HG03469 (cell line): ENCODE measurements at regions not wholly inside any gene's neighbourhood (a gene's known extent, or its start where the extent isn't known, plus 50 kb on each side); places are given as distances from the start of the nearest gene placed in this dataset.

Experiments
- ATAC-seq: cut with Tn5 transposase; IDR thresholded peaks from one replicate; pipeline ENCODE4 v1.9.1; 2021; ENCODE audit warnings: mild to moderate bottlenecking, moderate library complexity, moderate number of reproducible peaks; ENCODE audit not compliant: unreplicated experiment

DNA sequence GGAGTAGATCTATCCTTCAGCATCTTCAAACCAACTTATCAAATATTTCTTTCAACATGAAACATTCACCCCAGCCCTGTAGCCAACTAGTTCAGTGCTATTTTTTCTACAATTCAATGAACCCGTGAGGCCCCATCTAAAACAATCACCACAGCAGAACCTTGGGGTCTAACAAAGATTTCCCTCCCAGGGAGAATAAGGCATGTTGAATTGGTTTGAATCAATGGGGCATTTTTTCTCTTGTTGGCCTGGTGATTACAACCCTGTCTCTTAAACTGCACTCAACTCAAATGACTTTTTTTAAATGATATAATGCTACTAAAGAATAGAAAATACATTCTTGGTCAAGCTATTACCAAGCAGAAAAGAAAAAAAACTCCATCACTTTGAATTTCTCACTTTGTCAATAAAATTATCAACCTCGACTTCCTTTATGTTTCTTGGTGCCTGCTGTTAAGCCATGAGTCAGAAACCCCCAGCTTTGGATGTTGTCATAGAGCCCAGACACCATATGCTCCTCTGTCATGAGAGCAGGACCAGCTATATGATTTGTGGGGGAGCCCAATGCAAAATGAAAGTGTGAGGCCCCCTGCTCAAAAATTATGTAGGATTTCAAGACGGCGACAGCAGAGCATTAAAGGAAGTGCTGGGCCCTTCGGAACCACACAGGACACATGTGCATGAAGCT, 282.4 kb downstream of the MEIS1 start:
- ATAC-seq: no peak

DNA sequence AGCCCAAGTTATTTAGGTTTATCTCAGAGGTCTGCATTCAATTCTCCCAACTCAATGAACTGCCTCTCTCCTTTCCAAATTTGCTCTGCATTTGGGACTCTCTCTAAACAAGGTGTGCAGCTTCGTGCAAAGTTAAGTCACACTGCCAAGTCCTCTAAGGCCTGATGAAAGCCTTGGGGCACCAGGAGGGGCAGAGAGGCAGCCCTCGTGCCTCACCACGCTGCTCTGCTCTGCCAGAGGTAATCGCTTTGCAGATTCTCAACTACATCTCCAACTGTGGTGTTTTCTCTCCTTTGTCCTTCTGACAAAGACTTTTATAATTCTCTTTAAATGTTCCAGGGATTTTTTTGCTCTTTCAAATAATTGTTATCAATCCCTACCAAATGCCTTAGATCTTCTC, 283.0 kb downstream of the MEIS1 start:
- ATAC-seq: no peak

DNA sequence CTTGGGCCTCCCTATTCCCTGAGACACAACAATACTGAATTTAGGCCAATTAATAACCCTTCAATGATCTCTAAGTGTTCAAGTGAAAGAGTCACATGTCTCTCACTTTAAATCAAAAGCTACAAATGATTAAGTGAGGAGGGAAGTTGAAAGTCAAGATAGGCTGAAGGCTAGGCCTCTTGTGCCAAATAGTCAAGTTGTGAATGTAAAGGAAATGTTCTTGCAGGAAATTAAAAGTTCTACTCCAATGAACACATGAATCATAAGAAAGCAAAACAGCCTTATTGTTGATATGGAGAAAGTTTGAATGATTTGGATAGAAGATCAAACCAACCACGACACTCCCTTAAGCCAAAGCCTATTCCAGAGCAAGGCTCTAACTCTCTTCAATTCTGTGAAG, 286.9 kb downstream of the MEIS1 start:
- no peak for ATAC-seq

- ATAC-seq: no peak
Observed at GRCh38 chr2:66724241-66724640, 289.3 kb downstream of the MEIS1 start.

- no peak for ATAC-seq
Observed at GRCh38 chr2:66729416-66730330, 294.7 kb downstream of the MEIS1 start.

- no peak for ATAC-seq
Observed at GRCh38 chr2:66730441-66730840, 295.5 kb downstream of the MEIS1 start.

GRCh38 chr2:66733364-66733999, 298.6 kb downstream of the MEIS1 start:
- ATAC-seq: no peak

GRCh38 chr2:66748939-66749338, 314.0 kb downstream of the MEIS1 start:
- ATAC-seq: peak; percentile 85

- no peak for ATAC-seq
Observed at GRCh38 chr2:66749566-66749965, 314.6 kb downstream of the MEIS1 start.

GRCh38 chr2:66753257-66753656, 318.3 kb downstream of the MEIS1 start:
- ATAC-seq: no peak

DNA sequence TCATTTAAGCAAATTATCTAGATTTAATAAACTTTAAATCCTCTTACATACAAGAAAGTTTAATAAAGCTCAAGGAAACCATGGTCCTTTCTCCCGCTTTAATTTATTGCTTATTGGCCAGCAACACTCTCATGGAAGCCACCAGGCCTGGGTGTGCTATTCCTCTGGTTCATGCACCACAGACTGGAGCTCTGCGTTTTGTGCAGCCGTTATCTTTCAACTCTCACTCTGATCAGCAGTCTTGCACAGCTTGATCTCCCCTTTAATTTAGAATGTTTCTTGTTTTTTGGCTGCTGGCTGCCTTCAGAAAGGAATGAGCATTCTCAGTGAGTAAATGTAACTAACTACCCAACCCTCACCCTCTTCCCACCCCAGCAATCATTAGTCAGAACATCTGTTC, 318.7 kb downstream of the MEIS1 start:
- no peak for ATAC-seq

DNA sequence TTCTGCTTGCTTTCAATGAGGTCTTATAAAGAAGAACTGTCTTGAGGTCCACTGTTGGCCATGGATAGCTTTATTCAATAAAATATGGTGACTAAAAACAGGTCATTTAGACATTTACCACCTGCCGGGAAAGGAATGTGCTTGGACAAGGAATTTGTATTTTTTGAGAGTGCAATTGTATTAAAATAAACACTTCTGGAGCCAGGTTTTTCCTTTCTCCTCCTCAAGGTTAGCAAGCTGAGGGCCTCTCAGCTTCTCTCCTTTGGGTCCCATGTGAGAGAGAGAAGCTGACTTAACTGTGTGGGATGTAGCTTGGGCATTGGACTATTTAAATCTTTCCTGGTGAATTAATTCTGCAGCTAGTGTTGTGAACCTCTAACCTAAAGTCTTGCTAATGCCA, 321.0 kb downstream of the MEIS1 start:
- no peak for ATAC-seq

GRCh38 chr2:66761826-66762225, 326.9 kb downstream of the MEIS1 start:
- ATAC-seq: no peak

GRCh38 chr2:66762761-66763160, 327.8 kb downstream of the MEIS1 start:
- no peak for ATAC-seq

GRCh38 chr2:66766582-66766981, 331.7 kb downstream of the MEIS1 start:
- ATAC-seq: no peak

- ATAC-seq: no peak
Observed at GRCh38 chr2:66771359-66771976, 336.5 kb downstream of the MEIS1 start.

- no peak for ATAC-seq
Observed at GRCh38 chr2:66772618-66773017, 337.7 kb downstream of the MEIS1 start.

- ATAC-seq: no peak
Observed at GRCh38 chr2:66775730-66776422, 341.0 kb downstream of the MEIS1 start.

GRCh38 chr2:66781804-66782203, 346.9 kb downstream of the MEIS1 start:
- ATAC-seq: no peak

DNA sequence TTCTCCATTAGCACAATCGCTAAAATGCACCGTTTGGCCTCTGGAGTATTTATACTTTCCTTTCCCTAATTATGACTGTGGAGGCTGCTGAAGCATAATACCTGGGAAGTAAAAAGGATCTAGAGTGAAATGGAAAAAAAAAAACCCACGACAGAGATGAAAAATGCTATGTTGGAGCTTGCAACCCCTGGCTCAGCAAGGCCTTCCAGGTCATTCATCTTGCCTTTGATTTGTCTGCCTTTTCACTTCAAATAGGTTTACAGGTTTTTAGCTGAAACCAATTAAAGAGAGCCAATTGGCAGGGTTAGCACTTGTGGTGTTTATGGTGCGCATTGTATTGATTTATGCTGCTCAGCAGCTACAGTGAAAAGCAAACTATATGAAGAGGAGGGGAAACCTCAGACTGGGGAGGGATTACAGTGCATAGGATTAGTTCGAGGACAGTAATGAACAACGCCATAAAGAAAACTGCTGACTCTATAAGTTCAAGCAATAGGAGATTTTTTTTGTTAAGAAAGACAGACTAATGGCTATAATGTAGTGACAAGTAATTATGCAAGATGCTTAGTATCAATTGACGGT, 347.9 kb downstream of the MEIS1 start:
- no peak for ATAC-seq
